ENCODE measurements at regions not wholly inside any gene's neighbourhood (a gene's known extent, or its start where the extent isn't known, plus 50 kb on each side); places are given as distances from the start of the nearest gene placed in this dataset.
"Not testable (repeated sequence)": the region's sequence is repeated elsewhere in the genome, so short reads cannot be mapped to it uniquely, and the experiment has no call there.

GRCh38 chr11:93608364-93608763, 53.1 kb upstream of the CEP295 start:
- DNase-seq (ENCODE audit: low spot score), result peak; percentile 62

GRCh38 chr11:93606721-93607120, 54.8 kb upstream of the CEP295 start:
- DNase-seq (ENCODE audit: low spot score), result no peak

- no peak for DNase-seq (ENCODE audit: low spot score)
Observed at GRCh38 chr11:93606314-93606713, 55.2 kb upstream of the CEP295 start.

GRCh38 chr11:93605642-93606041, 55.8 kb upstream of the CEP295 start:
- DNase-seq (ENCODE audit: low spot score), result no peak

- no peak for DNase-seq (ENCODE audit: low spot score)
Observed at GRCh38 chr11:93604008-93604660, 57.3 kb upstream of the CEP295 start.

GRCh38 chr11:93603225-93604007, 58.1 kb upstream of the CEP295 start:
- DNase-seq (ENCODE audit: low spot score), result no peak

GRCh38 chr11:93596171-93596570, 53.0 kb upstream of the SMCO4 start:
- not testable (repeated sequence) for DNase-seq (ENCODE audit: low spot score)
